ENCODE measurements at regions not wholly inside any gene's neighbourhood (a gene's known extent, or its start where the extent isn't known, plus 50 kb on each side); places are given as distances from the start of the nearest gene placed in this dataset.

DNA sequence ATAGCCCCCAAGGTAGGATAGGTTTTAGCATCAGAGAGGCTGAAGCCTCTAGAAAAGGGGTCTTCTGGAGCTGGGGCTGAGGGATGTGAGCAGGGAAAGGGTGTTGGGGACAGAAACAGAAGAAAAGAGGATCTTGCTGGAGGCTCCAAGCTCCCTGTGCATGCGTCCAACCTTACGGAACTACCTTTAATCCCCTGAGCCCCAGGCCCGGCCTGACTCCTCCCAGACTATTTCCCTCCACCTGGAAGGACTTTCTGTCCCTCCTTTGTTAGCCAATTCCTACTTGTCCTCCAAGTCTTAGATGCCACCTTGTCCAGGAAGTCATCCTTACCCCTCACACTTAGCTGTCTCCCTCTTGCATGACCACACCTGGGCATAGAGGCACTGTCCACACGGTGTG, 50.0 kb upstream of the VPS8 start:
- Histone ChIP-seq H3K36me3 (ENCODE audit: control insufficient read depth, insufficient read depth, low read length) (no peaks in the 10 kb centered on the region), H3K27me3 (ENCODE audit: control insufficient read depth, insufficient read depth, low read length) (peaks cover 1% of the 10 kb centered on the region; the same call in 1 of the 2 replicates), H3K4me3 (ENCODE audit: low read depth, low read length) (no peak overlapping the region)
- DNase-seq (ENCODE audit: low read depth), result no peak
- ChIA-PET CTCF (interaction anchor here (1.2 kb wide), 1 partner anchor 15 kb away, joined by 3 read pairs; no protein-coding TSS in a partner anchor), POLR2A (no interaction called here)
- TF ChIP-seq, protein P1, sequence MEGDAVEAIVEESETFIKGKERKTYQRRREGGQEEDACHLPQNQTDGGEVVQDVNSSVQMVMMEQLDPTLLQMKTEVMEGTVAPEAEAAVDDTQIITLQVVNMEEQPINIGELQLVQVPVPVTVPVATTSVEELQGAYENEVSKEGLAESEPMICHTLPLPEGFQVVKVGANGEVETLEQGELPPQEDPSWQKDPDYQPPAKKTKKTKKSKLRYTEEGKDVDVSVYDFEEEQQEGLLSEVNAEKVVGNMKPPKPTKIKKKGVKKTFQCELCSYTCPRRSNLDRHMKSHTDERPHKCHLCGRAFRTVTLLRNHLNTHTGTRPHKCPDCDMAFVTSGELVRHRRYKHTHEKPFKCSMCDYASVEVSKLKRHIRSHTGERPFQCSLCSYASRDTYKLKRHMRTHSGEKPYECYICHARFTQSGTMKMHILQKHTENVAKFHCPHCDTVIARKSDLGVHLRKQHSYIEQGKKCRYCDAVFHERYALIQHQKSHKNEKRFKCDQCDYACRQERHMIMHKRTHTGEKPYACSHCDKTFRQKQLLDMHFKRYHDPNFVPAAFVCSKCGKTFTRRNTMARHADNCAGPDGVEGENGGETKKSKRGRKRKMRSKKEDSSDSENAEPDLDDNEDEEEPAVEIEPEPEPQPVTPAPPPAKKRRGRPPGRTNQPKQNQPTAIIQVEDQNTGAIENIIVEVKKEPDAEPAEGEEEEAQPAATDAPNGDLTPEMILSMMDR (IDR thresholded peaks at IDR 0.05; ENCODE audit: insufficient read depth, low read depth, low read length), result no peak

Data from BJ (cell line).